ENCODE measurements at regions not wholly inside any gene's neighbourhood (a gene's known extent, or its start where the extent isn't known, plus 50 kb on each side); places are given as distances from the start of the nearest gene placed in this dataset.

GRCh38 chr10:94279835-94280709 is 82.7 kb downstream of the NOC3L start:
- TF ChIP-seq CTCF (IDR thresholded peaks at IDR 0.05; ENCODE audit: low read length) (peak; percentile 92), EZH2 (optimal IDR thresholded peaks at IDR 0.05; ENCODE audit: low read depth, low read length) (no peak)
